AML-193 (cell line): ENCODE measurements at regions not wholly inside any gene's neighbourhood (a gene's known extent, or its start where the extent isn't known, plus 50 kb on each side); places are given as distances from the start of the nearest gene placed in this dataset.
"Not testable (repeated sequence)": the region's sequence is repeated elsewhere in the genome, so short reads cannot be mapped to it uniquely, and the experiment has no call there.

Experiments
- DNase-seq, 2 experiments: peaks; one replicate each; lab custom pipeline; 2025; lab: John Stamatoyannopoulos, UW

DNA sequence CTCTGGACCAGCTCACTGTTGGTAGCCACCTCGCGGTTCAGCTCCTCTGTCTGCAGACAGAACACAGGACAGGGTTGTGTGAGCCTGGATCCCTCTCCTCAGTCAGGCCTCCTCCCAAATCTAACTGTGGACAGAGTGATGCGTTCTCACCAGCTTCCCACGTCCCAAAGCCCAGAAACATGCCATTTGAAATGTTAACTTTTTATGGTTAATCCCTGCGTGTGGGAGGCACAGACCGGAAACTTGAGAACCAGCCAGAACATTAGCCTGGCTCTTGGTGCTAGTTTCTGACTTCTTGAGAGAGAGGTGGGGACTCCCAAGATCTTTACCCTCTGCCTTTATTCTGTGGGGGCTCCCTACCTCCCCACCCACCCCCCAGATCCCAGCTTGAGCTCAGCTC, 129.6 kb downstream of the TNFRSF13B start:
- not testable (repeated sequence) for DNase-seq

DNA sequence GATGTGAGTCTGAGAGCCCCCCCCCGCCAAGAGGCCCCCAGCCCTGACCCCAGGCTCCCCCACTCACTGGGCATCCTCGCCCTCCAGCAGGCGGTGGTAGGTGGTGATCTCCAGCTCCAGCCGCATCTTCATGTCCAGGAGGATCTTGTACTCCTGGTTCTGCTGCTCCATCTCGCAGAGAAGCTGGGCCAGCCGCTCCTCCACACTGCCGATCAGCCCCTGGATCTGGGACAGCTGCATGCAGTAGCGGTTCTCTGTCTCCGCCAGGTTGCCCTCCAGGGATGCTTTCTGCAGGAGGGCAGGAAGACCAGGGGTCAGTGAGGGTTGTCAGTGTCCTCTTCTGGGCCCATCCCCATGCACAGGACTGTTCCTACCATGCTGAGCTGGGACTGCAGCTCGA, 130.0 kb downstream of the TNFRSF13B start:
- not testable (repeated sequence) for DNase-seq

DNA sequence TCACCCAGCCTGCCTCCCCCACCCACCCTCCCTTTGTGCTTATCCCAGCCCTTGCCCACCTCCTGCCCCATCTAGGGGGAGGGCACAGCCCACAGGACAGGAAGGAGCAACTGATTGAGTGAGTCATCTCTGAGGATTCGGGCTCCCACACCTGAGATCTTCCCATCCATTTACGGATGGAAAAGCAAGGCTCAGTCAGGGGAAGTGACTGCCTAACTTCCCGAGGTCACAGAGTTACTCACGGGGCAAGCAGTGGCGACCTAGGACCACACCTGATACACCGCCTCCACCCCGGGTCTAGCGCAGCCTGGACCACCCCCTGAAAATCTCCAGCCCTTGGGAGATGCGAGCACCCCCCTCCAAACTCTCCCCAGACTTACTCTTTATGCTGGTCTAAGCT, 131.7 kb downstream of the TNFRSF13B start:
- DNase-seq, result not testable (repeated sequence)

DNA sequence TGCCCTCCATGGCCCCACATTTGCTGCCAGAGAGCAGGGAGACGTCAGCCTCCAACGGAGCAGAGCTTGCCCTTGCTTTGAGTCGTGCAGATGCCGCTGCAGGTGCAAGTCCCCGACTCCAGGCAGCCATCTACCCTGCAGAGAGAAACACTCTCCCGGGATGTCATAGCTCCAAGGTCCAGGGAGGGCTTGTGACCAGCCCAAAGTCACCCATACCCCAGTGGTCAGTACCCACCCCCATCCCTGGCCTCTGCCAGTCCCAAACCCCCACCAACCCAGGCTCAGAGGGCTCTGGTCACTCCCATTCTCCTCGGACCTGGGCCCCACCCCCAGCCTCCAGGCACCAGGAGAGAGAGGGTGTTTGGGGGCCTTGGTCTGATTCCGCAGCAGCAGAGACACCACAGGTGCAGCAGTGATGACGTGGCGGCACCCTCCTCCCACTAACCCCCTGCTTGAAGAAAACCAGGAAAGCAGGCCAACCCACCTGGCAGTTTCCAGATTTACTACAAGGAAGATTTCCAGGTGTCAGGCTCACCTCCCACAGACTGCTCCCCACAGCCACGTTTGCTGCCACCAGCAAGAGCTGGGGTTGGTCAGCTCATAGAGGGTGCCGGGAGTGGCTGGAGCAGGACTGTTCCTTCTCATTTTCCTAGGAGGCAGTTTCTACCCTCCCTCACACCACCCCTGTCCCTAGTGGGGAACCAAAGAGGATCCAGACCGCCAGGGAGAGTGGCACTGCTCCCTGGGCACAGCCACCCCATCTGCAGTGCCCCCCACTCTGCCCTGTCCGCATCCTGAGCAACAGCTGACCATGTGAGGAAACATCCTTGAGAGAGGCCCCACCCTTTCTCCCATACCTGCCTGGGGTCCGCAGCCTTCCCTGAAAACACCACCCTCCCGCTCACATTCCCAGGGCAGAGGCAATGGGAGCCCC, 132.4 kb downstream of the TNFRSF13B start:
- DNase-seq, result not testable (repeated sequence)

DNA sequence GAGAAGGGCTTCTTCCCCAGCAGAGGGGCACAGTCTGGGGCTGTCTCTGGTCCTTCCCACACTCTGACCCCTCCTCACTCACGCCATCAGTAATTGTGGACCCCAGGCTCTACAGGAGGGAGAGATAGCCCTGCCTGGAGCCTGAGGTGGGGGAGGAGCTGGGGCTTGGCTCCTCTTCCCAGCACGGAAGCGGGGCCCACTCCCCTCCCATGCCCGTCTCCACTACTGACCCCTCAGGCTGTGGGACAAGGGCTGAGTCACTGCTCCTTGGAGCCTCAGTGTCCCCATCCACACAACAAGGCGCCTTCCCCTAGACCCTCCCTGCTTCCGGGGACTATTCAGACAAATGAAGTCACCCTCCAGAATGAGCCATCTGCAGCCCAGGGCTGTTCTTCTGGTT, 133.1 kb downstream of the TNFRSF13B start:
- DNase-seq, result not testable (repeated sequence)

DNA sequence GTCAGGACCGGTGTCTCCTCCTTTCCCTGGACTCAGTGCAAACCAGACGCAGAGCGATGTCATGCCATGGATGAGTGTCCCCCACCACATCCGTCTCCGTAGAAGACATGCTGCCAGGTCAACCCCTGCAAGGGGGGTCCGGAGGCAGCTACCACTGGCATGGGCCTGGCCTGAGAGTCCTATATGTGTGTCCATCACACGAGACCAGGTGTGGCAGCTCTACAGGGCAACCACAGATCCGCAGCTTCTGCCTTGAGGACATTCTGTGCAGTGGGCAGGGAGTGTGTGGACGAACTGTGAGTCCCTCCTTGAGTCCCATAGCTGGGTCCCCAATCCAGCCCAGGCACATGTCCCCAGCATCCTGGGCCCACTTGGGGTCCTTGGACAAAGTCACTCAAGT, 133.6 kb downstream of the TNFRSF13B start:
- not testable (repeated sequence) for DNase-seq

DNA sequence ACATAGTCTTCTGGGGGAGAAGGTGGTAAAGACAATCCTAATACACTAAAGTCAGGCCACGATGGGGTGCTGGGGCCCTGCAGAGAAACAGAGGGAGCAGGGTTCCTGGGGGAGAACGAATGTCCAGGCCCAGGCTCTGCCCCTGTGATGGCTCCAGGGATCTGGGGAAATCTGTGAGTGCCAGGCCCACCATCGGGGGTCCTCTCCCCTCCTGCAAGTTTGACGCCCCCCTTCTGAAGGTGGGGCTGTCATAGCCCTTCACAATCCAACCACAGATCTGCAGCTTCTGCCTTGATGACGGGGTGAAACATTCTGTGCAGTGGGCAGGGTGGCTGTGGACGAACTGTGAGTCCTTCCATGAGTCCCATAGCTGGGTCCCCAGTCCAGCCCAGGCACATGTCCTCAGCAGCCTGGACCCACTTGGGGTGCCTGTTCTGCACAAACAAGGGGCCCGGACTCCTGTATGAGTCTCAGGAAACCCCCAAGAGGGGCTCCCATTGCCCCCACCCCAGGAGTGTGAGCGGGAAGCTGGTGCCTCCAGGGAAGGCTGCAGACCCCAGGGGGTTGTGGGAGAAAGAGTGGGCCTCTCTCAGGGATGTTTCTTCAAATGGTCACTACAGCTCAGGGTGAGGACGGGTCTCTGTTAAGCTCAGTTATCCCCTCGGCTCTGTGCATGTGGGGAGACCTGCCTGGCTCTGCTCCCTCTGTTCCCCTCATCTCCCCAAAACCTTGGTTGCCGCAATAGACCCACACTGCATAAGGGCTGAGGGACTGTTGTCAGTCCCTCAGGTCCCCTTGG, 134.3 kb downstream of the TNFRSF13B start:
- DNase-seq, result not testable (repeated sequence)

DNA sequence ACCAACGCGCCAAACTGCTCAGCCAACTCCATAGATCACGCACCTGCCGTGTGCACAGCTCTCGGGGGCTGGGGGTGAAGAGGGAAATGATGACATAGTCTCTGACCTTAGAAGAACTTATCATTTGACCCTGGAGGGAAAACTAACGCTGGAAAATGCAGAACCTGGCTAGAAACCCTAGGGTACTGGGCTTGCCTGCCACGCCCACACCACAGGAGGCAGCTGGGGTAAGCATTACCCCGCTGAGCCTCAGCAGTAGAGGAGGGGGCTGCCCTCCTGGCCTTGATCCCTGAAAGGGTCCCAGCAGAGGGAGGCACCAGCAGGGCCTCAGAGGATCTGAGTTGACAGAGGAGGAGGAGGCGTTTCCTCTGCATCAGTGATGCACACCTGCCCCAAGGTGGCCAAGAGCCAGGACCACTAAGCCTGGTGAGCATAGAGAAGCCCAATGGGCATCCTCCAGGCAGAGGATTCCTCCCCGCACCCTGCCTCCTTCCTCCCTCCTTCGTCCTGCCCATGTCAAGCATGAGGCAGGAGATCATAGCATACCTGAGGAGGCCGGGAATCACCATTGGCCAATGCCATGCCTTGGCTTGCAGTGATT, 135.5 kb downstream of the TNFRSF13B start:
- not testable (repeated sequence) for DNase-seq

DNA sequence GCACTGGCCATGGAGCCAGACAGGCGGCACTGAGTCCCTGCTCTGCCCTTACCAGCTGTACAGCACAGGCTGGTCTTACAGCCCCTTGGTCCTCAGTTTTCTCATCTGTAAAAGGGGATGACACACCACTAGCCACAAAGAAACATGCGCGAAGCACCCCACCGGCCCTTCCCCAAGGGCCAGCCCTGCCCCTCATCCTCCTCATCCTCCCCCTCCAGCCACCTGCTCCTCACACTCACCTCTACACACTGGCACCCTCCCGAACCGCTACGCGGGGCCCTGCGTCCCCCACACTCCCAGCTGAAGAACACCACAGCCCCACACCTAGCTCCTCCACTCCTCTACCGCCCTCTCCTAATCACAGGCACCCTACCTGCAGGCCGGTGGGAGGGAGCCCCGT, 138.4 kb downstream of the TNFRSF13B start:
- DNase-seq, result not testable (repeated sequence)

DNA sequence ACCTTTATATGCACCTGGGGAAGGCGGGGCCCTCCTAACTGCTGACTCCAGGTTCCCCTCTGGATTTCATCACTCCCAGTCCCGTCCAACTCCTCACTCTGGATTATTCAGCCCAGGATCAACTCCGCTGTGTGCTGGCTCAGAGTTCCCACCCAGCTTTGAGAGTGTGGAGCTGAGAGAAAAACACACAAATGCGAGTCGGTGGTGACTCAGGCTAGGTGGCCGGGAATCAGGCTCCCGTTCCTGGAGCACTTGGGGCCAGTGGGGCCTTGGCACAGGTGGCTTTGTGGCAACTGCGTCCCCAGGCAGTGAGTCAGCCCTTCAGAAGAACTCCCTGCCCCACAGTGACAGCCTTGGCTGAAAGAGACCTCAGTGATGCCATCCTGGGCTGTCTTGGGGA, 139.1 kb downstream of the TNFRSF13B start:
- not testable (repeated sequence) for DNase-seq

DNA sequence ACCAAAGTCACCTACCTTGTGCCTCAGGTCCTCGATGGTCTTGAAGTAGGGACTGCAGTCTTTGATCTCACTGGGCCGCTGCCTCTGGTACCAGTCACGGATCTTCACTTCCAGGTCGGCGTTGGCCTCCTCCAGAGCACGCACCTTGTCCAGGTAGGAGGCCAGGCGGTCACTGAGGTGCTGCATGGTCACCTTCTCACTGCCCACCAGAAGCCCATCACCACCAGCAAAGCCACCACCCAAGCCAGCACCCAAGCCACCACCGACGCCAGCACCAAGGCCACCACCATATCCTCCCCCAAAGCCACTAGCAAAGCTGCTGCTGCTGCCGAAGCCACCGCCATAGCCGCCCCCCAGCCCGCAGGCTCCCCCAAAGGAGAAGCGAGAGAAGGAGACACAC, 139.7 kb downstream of the TNFRSF13B start:
- not testable (repeated sequence) for DNase-seq

DNA sequence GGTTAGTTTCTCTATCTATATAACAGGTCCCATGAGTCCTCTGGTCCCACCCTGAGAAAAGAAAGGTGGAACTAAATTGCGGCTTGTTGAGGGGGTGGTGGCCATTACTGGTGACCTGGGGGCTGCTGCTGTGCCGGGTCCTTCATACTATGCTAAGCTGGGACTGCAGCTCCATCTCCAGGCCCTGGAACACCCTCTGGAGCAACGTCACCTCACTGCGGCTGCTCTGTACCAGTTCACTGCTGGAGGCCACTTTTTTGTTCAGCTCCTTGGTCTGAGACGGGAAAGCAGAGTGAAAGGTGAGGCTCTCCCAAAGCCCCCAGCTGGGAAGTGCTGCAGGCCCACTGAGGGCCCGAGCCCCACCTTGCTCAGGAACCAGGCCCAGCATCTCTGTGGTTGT, 140.7 kb downstream of the CCDC144A start:
- not testable (repeated sequence) for DNase-seq

DNA sequence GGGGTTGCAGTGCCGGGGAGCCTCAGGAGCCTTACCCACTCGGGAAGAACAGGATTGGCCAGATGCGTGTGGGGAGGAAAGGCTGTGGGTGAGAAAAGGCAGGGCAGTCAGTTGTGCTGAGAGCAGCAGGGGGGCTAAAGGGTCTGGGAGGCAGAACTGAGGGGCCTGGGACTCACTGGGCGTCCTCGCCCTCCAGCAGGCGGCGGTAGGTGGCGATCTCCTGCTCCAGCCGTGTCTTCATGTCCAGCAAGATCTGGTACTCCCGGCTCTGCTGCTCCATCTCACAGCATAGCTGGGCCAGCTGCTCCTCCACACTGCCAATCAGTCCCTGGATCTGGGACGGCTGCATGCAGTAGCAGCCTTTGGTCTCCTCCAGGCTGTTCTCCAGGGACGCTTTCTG, 140.2 kb downstream of the CCDC144A start:
- DNase-seq, result not testable (repeated sequence)
